ENCODE measurements at regions not wholly inside any gene's neighbourhood (a gene's known extent, or its start where the extent isn't known, plus 50 kb on each side); places are given as distances from the start of the nearest gene placed in this dataset.

DNA sequence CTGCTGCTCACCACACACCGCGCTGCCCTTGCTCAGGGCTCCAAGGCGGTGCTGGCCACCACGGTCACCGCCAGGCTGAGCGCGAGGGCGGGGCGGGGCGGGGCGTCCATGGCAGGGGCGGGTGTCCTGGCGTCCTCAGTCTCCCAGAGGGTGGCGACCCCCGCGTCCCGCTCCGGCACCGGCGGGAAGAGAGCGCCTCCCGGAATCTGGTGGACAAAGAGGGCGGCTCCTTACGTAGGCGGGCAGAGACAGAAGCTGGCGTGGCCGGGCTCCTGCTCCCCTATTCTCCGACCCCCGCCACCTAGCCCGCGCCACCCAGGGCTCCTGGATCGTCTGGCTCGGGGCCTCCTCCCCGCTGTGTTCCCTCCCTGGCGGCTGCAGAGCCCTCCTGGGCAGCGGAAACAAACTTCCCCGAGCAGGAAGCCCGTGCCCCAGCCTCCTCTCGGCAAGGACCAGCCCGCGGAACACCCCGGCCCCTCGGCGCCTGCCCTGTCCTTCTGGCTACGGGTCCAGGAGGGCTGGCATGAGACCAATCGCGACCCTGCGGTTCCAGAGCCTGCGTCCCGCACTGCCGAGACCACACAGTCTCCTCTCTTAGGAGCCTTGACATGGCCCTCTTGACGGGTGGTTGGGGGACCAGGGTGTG, 133.8 kb upstream of the ZNF92 start:
- TF ChIP-seq, protein P1, sequence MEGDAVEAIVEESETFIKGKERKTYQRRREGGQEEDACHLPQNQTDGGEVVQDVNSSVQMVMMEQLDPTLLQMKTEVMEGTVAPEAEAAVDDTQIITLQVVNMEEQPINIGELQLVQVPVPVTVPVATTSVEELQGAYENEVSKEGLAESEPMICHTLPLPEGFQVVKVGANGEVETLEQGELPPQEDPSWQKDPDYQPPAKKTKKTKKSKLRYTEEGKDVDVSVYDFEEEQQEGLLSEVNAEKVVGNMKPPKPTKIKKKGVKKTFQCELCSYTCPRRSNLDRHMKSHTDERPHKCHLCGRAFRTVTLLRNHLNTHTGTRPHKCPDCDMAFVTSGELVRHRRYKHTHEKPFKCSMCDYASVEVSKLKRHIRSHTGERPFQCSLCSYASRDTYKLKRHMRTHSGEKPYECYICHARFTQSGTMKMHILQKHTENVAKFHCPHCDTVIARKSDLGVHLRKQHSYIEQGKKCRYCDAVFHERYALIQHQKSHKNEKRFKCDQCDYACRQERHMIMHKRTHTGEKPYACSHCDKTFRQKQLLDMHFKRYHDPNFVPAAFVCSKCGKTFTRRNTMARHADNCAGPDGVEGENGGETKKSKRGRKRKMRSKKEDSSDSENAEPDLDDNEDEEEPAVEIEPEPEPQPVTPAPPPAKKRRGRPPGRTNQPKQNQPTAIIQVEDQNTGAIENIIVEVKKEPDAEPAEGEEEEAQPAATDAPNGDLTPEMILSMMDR (IDR thresholded peaks at IDR 0.05): no peak
- TF ChIP-seq EP300 (IDR thresholded peaks at IDR 0.05; ENCODE audit: low read depth) (no peak), POLR2A (IDR thresholded peaks at IDR 0.05) (no peak)

Measured in transverse colon (tissue), 3 donors.